ENCODE measurements at regions not wholly inside any gene's neighbourhood (a gene's known extent, or its start where the extent isn't known, plus 50 kb on each side); places are given as distances from the start of the nearest gene placed in this dataset.

DNA sequence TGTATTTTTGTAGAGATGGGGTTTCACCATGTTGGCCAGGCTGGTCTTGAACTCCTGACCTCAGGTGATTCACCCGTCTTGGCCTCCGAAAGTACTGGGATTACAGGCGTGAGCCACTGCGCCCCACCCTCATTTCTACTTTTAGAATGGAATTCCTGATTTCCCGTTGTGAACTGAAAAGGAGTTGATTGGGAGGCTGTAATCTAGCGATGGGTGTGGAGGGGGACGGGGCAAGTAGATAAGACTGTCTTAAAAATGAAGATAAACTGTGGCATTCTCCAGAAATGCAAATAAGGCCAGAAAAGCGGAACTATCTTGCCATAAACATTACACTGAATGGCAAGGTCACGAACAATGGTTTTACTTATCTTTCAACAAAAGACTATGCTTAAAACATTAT, 135.4 kb downstream of the TRIB2 start:
- TF ChIP-seq TBL1XR1 (IDR thresholded peaks at IDR 0.05; ENCODE audit: borderline replicate concordance, low read length, partially characterized antibody), result no peak
- no peak for TF ChIP-seq ZNF775 (CRISPR knock-in tag; IDR thresholded peaks at IDR 0.05; ENCODE audit: borderline replicate concordance)
- TF ChIP-seq, protein P1, sequence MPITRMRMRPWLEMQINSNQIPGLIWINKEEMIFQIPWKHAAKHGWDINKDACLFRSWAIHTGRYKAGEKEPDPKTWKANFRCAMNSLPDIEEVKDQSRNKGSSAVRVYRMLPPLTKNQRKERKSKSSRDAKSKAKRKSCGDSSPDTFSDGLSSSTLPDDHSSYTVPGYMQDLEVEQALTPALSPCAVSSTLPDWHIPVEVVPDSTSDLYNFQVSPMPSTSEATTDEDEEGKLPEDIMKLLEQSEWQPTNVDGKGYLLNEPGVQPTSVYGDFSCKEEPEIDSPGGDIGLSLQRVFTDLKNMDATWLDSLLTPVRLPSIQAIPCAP (CRISPR knock-in tag; IDR thresholded peaks at IDR 0.05; ENCODE audit: low read depth), result no peak
- TF ChIP-seq DNMT1 (CRISPR knock-in tag; IDR thresholded peaks at IDR 0.05), result no peak
- no peak for TF ChIP-seq JUNB (CRISPR knock-in tag; IDR thresholded peaks at IDR 0.05; ENCODE audit: borderline replicate concordance)
- TF ChIP-seq, protein P2, sequence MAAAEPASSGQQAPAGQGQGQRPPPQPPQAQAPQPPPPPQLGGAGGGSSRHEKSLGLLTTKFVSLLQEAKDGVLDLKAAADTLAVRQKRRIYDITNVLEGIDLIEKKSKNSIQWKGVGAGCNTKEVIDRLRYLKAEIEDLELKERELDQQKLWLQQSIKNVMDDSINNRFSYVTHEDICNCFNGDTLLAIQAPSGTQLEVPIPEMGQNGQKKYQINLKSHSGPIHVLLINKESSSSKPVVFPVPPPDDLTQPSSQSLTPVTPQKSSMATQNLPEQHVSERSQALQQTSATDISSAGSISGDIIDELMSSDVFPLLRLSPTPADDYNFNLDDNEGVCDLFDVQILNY (CRISPR knock-in tag; conservative IDR thresholded peaks at IDR 0.05), result no peak

Data from HepG2 (cell line).